ENCODE measurements at regions not wholly inside any gene's neighbourhood (a gene's known extent, or its start where the extent isn't known, plus 50 kb on each side); places are given as distances from the start of the nearest gene placed in this dataset.

DNA sequence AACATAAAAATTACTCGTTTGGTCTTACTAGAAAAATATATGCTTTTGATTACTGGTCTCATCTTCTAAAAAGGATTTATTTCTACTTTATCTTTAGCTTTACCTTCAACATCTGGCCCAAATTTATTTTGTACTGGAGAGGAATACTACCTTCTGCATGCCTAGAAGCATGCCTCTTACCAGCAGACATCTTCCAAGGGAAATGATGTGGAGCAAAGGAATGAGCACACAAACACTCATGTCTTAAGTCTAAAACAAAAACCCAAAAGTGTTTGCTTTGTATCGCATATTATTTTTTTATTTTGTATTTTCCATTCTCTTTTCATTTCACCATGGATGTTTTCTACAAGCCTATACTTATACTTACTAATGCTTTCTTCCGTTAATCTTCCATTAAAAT lies 304.6 kb upstream of the KCNMB2 start:
- Histone ChIP-seq H3K36me3 (no peaks in the 10 kb centered on the region), H3K9me3 (no peaks in the 10 kb centered on the region), H3K4me3 (no peak overlapping the region), H3K27me3 (no peaks in the 10 kb centered on the region), H3K4me1 (no peaks in the 10 kb centered on the region), H3K27ac (replicated peaks in 1 of 4) (no peak overlapping the region)
- DNase-seq (ENCODE audit: extremely low spot score), result no peak
- intact Hi-C loops (cut with DNase I), result no loop called here
- TF ChIP-seq, protein P1, sequence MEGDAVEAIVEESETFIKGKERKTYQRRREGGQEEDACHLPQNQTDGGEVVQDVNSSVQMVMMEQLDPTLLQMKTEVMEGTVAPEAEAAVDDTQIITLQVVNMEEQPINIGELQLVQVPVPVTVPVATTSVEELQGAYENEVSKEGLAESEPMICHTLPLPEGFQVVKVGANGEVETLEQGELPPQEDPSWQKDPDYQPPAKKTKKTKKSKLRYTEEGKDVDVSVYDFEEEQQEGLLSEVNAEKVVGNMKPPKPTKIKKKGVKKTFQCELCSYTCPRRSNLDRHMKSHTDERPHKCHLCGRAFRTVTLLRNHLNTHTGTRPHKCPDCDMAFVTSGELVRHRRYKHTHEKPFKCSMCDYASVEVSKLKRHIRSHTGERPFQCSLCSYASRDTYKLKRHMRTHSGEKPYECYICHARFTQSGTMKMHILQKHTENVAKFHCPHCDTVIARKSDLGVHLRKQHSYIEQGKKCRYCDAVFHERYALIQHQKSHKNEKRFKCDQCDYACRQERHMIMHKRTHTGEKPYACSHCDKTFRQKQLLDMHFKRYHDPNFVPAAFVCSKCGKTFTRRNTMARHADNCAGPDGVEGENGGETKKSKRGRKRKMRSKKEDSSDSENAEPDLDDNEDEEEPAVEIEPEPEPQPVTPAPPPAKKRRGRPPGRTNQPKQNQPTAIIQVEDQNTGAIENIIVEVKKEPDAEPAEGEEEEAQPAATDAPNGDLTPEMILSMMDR (IDR thresholded peaks at IDR 0.05), result no peak
- TF ChIP-seq POLR2AphosphoS5 (IDR thresholded peaks at IDR 0.05) (no peak), EP300 (IDR thresholded peaks at IDR 0.05) (no peak), POLR2A (IDR thresholded peaks at IDR 0.05; ENCODE audit: low read depth) (no peak)
- whole genome bisulfite sequencing, result 91% methylated on average over 3 of the region's 3 CpGs

DNA sequence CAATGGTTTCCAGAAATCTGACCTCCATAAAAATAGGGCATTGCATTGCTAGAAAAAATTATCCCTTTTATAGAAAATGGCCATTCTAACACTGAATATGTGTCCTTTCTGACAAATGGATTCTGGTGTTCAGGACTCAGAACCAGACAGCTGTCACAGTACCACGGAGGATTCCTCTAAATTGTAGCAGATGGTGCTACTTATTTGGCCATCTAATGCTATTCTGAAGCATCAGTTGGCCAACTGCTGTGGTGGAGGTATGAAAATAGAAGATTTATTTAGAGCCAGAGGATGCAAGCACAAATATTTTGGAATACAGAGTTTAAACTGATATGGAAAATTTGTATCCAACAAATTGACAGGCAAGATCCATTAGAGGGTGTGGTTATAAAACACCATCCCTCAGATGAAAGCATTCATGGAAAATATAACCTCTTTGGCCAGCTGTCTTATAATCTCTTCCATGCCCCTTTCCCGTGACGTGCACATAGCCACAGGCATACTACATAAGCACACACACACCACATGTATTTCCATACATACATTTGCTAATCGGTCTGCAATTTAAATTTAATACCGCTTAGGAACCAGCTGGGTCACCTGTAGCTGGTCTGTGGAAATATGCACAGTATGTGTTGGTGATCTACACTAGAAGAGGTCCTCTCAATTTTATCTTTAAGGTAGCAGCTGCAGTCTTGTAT lies 302.7 kb upstream of the KCNMB2 start:
- intact Hi-C loops (cut with DNase I), result no loop called here
- TF ChIP-seq EP300 (IDR thresholded peaks at IDR 0.05) (no peak), POLR2AphosphoS5 (IDR thresholded peaks at IDR 0.05) (no peak), POLR2A (IDR thresholded peaks at IDR 0.05; ENCODE audit: low read depth) (no peak)
- TF ChIP-seq, protein P1 (IDR thresholded peaks at IDR 0.05), result no peak
- 90% methylated on average over 5 of the region's 5 CpGs for whole genome bisulfite sequencing
- Histone ChIP-seq H3K9me3 (no peaks in the 10 kb centered on the region), H3K36me3 (no peaks in the 10 kb centered on the region), H3K4me1 (no peaks in the 10 kb centered on the region), H3K27me3 (no peaks in the 10 kb centered on the region), H3K27ac (replicated peaks in 1 of 4) (no peak overlapping the region), H3K4me3 (no peak overlapping the region)
- DNase-seq (ENCODE audit: extremely low spot score), result no peak

DNA sequence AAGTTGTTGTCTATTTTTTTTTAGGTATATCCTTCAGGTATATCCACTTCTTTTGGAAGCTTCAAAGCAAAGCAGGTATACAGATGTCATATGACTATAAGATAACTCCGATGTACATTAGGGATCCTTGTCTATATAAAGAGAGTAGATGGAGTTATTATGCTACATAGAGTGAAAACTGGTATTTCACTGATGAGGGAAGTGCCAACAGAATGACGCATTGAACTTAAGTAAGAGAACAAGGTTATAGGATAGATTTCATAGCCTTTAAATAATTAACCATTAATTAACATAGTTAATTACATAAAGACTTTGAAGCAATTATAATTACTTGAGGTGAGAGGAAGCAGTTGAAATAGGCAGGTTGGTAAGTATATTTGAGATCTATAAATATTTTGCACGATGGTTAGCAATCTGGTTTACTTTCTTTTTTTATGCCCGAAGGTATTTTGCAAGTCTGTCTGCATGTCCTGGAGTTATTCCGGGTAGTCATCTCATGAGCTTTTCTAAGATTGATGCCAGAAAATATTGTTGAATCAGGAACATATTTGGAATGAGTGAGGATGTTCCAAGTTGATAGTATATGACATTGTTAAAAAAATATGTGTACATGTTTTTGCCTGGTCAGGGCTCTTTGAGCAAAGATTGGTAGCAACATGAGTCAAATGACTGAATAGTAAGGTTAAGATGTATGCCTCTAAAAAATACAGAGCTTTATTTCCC lies 299.5 kb upstream of the KCNMB2 start:
- no peak for DNase-seq (ENCODE audit: extremely low spot score)

DNA sequence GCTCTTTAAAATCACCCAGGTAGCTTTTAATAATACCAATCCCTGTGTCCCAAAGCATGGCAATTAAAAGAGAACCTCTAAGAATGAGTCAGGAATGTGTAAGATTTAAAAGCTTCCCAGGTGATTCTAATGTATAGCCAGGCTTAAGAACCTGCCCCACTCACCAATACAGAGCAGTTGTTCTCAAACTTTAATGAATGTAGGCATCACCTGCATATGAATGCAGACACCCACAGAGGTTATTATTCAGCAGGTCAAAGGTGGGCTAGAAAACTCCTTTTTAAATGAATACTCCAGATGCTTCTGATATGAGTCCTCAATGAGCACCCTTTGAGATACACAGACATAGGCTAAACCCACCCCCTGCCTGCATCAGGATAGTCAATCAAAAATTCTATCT lies 298.1 kb upstream of the KCNMB2 start:
- Histone ChIP-seq H3K4me1 (no peaks in the 10 kb centered on the region), H3K27me3 (no peaks in the 10 kb centered on the region), H3K4me3 (no peak overlapping the region), H3K9me3 (no peaks in the 10 kb centered on the region), H3K27ac (replicated peaks in 1 of 4) (no peak overlapping the region), H3K36me3 (no peaks in the 10 kb centered on the region)
- intact Hi-C loops (cut with DNase I), result no loop called here
- TF ChIP-seq POLR2AphosphoS5 (IDR thresholded peaks at IDR 0.05), result no peak
- no peak for TF ChIP-seq EP300 (IDR thresholded peaks at IDR 0.05)
- TF ChIP-seq POLR2A (IDR thresholded peaks at IDR 0.05; ENCODE audit: low read depth), result no peak
- TF ChIP-seq, protein P1 (IDR thresholded peaks at IDR 0.05), result no peak
- DNase-seq (ENCODE audit: extremely low spot score), result no peak

More for the DNA sequence above, 299.5 kb upstream of the KCNMB2 start:
- H3K9me3 ChIP-seq, result no peaks in the 10 kb centered on the region
- intact Hi-C loops (cut with DNase I), result no loop called here
- H3K4me3 ChIP-seq, result no peak overlapping the region
- no peaks in the 10 kb centered on the region for H3K36me3 ChIP-seq
- H3K27ac ChIP-seq (replicated peaks in 1 of 4), result no peak overlapping the region
- TF ChIP-seq EP300 (IDR thresholded peaks at IDR 0.05) (no peak), POLR2AphosphoS5 (IDR thresholded peaks at IDR 0.05) (no peak)
- TF ChIP-seq, protein P1 (IDR thresholded peaks at IDR 0.05), result no peak
- H3K27me3 ChIP-seq, result no peaks in the 10 kb centered on the region
- no peaks in the 10 kb centered on the region for H3K4me1 ChIP-seq
- 67% methylated on average over 5 of the region's 5 CpGs for WGBS
